MM.1S (cell line): ENCODE measurements at regions not wholly inside any gene's neighbourhood (a gene's known extent, or its start where the extent isn't known, plus 50 kb on each side); places are given as distances from the start of the nearest gene placed in this dataset.

Source experiments
- CTCF ChIP-seq: fragments of 300-600 bp; sonication (generic); IDR thresholded peaks from 2 replicates; pipeline ENCODE4 v1.5.1; 2016; ENCODE audit warnings: antibody characterized with exemption, low read length, mixed read lengths
- EZH2 ChIP-seq: fragments of 300-600 bp; sonication (generic); optimal IDR thresholded peaks from 2 replicates; pipeline ENCODE3; 2017; ENCODE audit warnings: low read depth, mild to moderate bottlenecking, antibody characterized with exemption, low read length, mixed read lengths

- TF ChIP-seq CTCF (no peak), EZH2 (no peak)
Measured at GRCh38 chr9:85890962-85891361, 50.0 kb upstream of the NAA35 start.
